Fibroblast of lung (primary cell): ENCODE measurements at regions not wholly inside any gene's neighbourhood (a gene's known extent, or its start where the extent isn't known, plus 50 kb on each side); places are given as distances from the start of the nearest gene placed in this dataset.

Source experiments
- CTCF ChIP-seq, 2 donors: IDR thresholded peaks in 1 of 2; conservative IDR thresholded peaks in 1 of 2; 1 replicate in 1 of 2; 2 replicates in 1 of 2; pipeline ENCODE4 v1.5.1; 2011 to 2012; ENCODE audit warnings: low read length in 2 of 2, control low read depth in 1 of 2, inconsistent platforms in 1 of 2, low read depth in 1 of 2, mild to moderate bottlenecking in 1 of 2
- EZH2 ChIP-seq: IDR thresholded peaks from 2 replicates; pipeline ENCODE4 v1.5.1; 2012; ENCODE audit warnings: low read length, control low read depth, mild to moderate bottlenecking; ENCODE audit errors: missing control alignments

DNA sequence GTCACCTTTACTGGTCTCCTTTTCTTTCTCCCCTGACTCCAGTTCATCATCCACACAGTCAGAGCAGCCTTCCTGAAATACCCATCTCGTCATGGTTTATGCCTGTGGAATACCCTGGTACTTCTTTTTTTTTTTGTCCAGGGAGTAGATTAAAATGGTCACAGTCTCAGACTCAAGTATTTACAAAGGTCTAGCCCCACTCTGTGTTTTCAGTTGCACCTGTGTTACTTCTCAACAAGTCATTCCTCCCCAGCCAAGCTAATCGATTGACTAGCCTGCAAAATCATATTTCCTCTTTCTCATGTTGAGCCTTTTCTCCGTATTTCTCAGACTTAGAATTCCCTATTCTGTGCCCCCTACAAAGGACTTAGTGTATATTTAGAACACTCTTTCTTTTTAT lies 155.2 kb upstream of the KCNN2 start:
- TF ChIP-seq CTCF (conservative IDR thresholded peaks at IDR 0.05 in 1 of 2, IDR thresholded peaks at IDR 0.05 in 1 of 2; ENCODE audit: low read depth in 1 of 2, low read length in 2 of 2) (no peak), EZH2 (no peak)
